ENCODE measurements at regions not wholly inside any gene's neighbourhood (a gene's known extent, or its start where the extent isn't known, plus 50 kb on each side); places are given as distances from the start of the nearest gene placed in this dataset.

- no peak for DNase-seq
Measured at GRCh38 chr15:35663956-35664355, 118.0 kb upstream of the DPH6 start.

GRCh38 chr15:35665896-35666536, 120.1 kb upstream of the DPH6 start:
- DNase-seq, result no peak

GRCh38 chr15:35667908-35668307, 121.9 kb upstream of the DPH6 start:
- no peak for DNase-seq

- no peak for DNase-seq
Measured at GRCh38 chr15:35669021-35669420, 123.1 kb upstream of the DPH6 start.

- no peak for DNase-seq
Measured at GRCh38 chr15:35669432-35670045, 123.6 kb upstream of the DPH6 start.

- DNase-seq, result no peak
Measured at GRCh38 chr15:35671197-35671596, 125.2 kb upstream of the DPH6 start.

- DNase-seq, result no peak
Measured at GRCh38 chr15:35671981-35672380, 126.0 kb upstream of the DPH6 start.

- DNase-seq, result no peak
Measured at GRCh38 chr15:35673093-35673684, 127.2 kb upstream of the DPH6 start.

GRCh38 chr15:35674873-35675781, 129.2 kb upstream of the DPH6 start:
- DNase-seq, result no peak

GRCh38 chr15:35678774-35679173, 132.8 kb upstream of the DPH6 start:
- DNase-seq, result no peak

- no peak for DNase-seq
Measured at GRCh38 chr15:35679186-35679585, 133.2 kb upstream of the DPH6 start.

GRCh38 chr15:35680951-35681350, 135.0 kb upstream of the DPH6 start:
- DNase-seq, result no peak

GRCh38 chr15:35686347-35686746, 140.4 kb upstream of the DPH6 start:
- no peak for DNase-seq

- DNase-seq, result no peak
Measured at GRCh38 chr15:35689266-35689665, 143.3 kb upstream of the DPH6 start.

- no peak for DNase-seq
Measured at GRCh38 chr15:35690089-35690488, 144.1 kb upstream of the DPH6 start.

GRCh38 chr15:35690698-35691116, 144.7 kb upstream of the DPH6 start:
- no peak for DNase-seq

- no peak for DNase-seq
Measured at GRCh38 chr15:35691173-35691761, 145.3 kb upstream of the DPH6 start.

- DNase-seq, result no peak
Measured at GRCh38 chr15:35691891-35692867, 146.2 kb upstream of the DPH6 start.

GRCh38 chr15:35693286-35693685, 147.3 kb upstream of the DPH6 start:
- DNase-seq, result no peak

GRCh38 chr15:35693886-35694285, 147.9 kb upstream of the DPH6 start:
- no peak for DNase-seq

GRCh38 chr15:35695003-35695402, 149.0 kb upstream of the DPH6 start:
- DNase-seq, result no peak

- DNase-seq, result no peak
Measured at GRCh38 chr15:35696767-35697231, 150.8 kb upstream of the DPH6 start.
